T-helper 1 cell treated with Interleukin-12 subunit alpha and Interleukin-12 subunit beta and Interleukin-4 antibody, amounts not matched to agents 30 μg/mL and 1 μg/mL, for 36 hours (primary cell): ENCODE measurements at regions not wholly inside any gene's neighbourhood (a gene's known extent, or its start where the extent isn't known, plus 50 kb on each side); places are given as distances from the start of the nearest gene placed in this dataset.

Experiments
- H3K27ac Mint-ChIP-seq: one replicate; pipeline ENCODE4 v1.8.0; 2021; ENCODE audit warnings: mild to moderate bottlenecking, mixed read lengths
- H3K27me3 Mint-ChIP-seq: one replicate; pipeline ENCODE4 v1.8.0; 2021; ENCODE audit warnings: low read depth, mixed read lengths
- H3K36me3 Mint-ChIP-seq: one replicate; pipeline ENCODE4 v1.8.0; 2021; ENCODE audit warnings: low read depth, mixed read lengths
- H3K4me1 Mint-ChIP-seq: one replicate; pipeline ENCODE4 v1.8.0; 2021; ENCODE audit warnings: low read depth, mixed read lengths
- H3K4me3 Mint-ChIP-seq: one replicate; pipeline ENCODE4 v1.8.0; 2021; ENCODE audit warnings: mild to moderate bottlenecking, moderate library complexity, mixed read lengths
- H3K9me3 Mint-ChIP-seq: one replicate; pipeline ENCODE4 v1.8.0; 2021; ENCODE audit warnings: mixed read lengths

GRCh38 chr15:29970402-29970695 is 112.4 kb upstream of the GOLGA8J start:
- H3K27me3 Mint-ChIP-seq, result peaks cover 53% of the 10 kb centered on the region
- no peak overlapping the region for H3K27ac Mint-ChIP-seq
- H3K36me3 Mint-ChIP-seq, result no peaks in the 10 kb centered on the region
- H3K9me3 Mint-ChIP-seq, result no peaks in the 10 kb centered on the region
- H3K4me3 Mint-ChIP-seq, result no peak overlapping the region
- no peaks in the 10 kb centered on the region for H3K4me1 Mint-ChIP-seq

GRCh38 chr15:29969562-29970401 is 113.0 kb upstream of the GOLGA8J start:
- H3K9me3 Mint-ChIP-seq, result no peaks in the 10 kb centered on the region
- H3K27me3 Mint-ChIP-seq, result peaks cover 53% of the 10 kb centered on the region
- no peaks in the 10 kb centered on the region for H3K36me3 Mint-ChIP-seq
- H3K4me1 Mint-ChIP-seq, result no peaks in the 10 kb centered on the region
- H3K4me3 Mint-ChIP-seq, result no peak overlapping the region
- no peak overlapping the region for H3K27ac Mint-ChIP-seq

GRCh38 chr15:29968895-29969561 is 113.7 kb upstream of the GOLGA8J start:
- Mint-ChIP-seq H3K27me3 (peaks cover 53% of the 10 kb centered on the region), H3K4me3 (no peak overlapping the region), H3K27ac (no peak overlapping the region), H3K9me3 (no peaks in the 10 kb centered on the region), H3K4me1 (no peaks in the 10 kb centered on the region), H3K36me3 (no peaks in the 10 kb centered on the region)

GRCh38 chr15:29968099-29968894 is 114.5 kb upstream of the GOLGA8J start:
- Mint-ChIP-seq H3K36me3 (no peaks in the 10 kb centered on the region), H3K4me1 (no peaks in the 10 kb centered on the region), H3K27ac (no peak overlapping the region), H3K27me3 (peaks cover 53% of the 10 kb centered on the region), H3K9me3 (no peaks in the 10 kb centered on the region), H3K4me3 (no peak overlapping the region)

- no peak overlapping the region for H3K4me3 Mint-ChIP-seq
- H3K9me3 Mint-ChIP-seq, result no peaks in the 10 kb centered on the region
- H3K4me1 Mint-ChIP-seq, result no peaks in the 10 kb centered on the region
- H3K27me3 Mint-ChIP-seq, result peaks cover 17% of the 10 kb centered on the region
- no peaks in the 10 kb centered on the region for H3K36me3 Mint-ChIP-seq
- H3K27ac Mint-ChIP-seq, result no peak overlapping the region
These were observed 120.3 kb upstream of the GOLGA8J start for GRCh38 chr15:29962407-29962806.

- H3K4me1 Mint-ChIP-seq, result no peaks in the 10 kb centered on the region
- H3K27ac Mint-ChIP-seq, result no peak overlapping the region
- no peaks in the 10 kb centered on the region for H3K9me3 Mint-ChIP-seq
- no peak overlapping the region for H3K4me3 Mint-ChIP-seq
- peaks cover 4% of the 10 kb centered on the region for H3K27me3 Mint-ChIP-seq
- H3K36me3 Mint-ChIP-seq, result no peaks in the 10 kb centered on the region
These were observed 123.2 kb upstream of the GOLGA8J start for GRCh38 chr15:29959384-29960137.

GRCh38 chr15:29952225-29952624 is 130.0 kb upstream of the TJP1 start:
- Mint-ChIP-seq H3K9me3 (no peaks in the 10 kb centered on the region), H3K4me1 (no peaks in the 10 kb centered on the region), H3K36me3 (no peaks in the 10 kb centered on the region), H3K4me3 (no peak overlapping the region), H3K27me3 (no peaks in the 10 kb centered on the region), H3K27ac (no peak overlapping the region)

- Mint-ChIP-seq H3K36me3 (no peaks in the 10 kb centered on the region), H3K27ac (no peak overlapping the region), H3K4me1 (no peaks in the 10 kb centered on the region), H3K4me3 (no peak overlapping the region), H3K27me3 (no peaks in the 10 kb centered on the region), H3K9me3 (no peaks in the 10 kb centered on the region)
These were observed 123.8 kb upstream of the TJP1 start for GRCh38 chr15:29945943-29946596.

GRCh38 chr15:29944925-29945324 is 122.7 kb upstream of the TJP1 start:
- H3K9me3 Mint-ChIP-seq, result no peaks in the 10 kb centered on the region
- H3K27ac Mint-ChIP-seq, result no peak overlapping the region
- H3K4me1 Mint-ChIP-seq, result no peaks in the 10 kb centered on the region
- no peak overlapping the region for H3K4me3 Mint-ChIP-seq
- no peaks in the 10 kb centered on the region for H3K27me3 Mint-ChIP-seq
- H3K36me3 Mint-ChIP-seq, result no peaks in the 10 kb centered on the region

GRCh38 chr15:29942548-29942947 is 120.3 kb upstream of the TJP1 start:
- H3K4me3 Mint-ChIP-seq, result no peak overlapping the region
- no peak overlapping the region for H3K27ac Mint-ChIP-seq
- no peaks in the 10 kb centered on the region for H3K36me3 Mint-ChIP-seq
- no peaks in the 10 kb centered on the region for H3K4me1 Mint-ChIP-seq
- no peaks in the 10 kb centered on the region for H3K27me3 Mint-ChIP-seq
- H3K9me3 Mint-ChIP-seq, result no peaks in the 10 kb centered on the region

GRCh38 chr15:29942143-29942542 is 119.9 kb upstream of the TJP1 start:
- no peaks in the 10 kb centered on the region for H3K27me3 Mint-ChIP-seq
- H3K4me1 Mint-ChIP-seq, result no peaks in the 10 kb centered on the region
- no peak overlapping the region for H3K27ac Mint-ChIP-seq
- H3K4me3 Mint-ChIP-seq, result no peak overlapping the region
- H3K9me3 Mint-ChIP-seq, result no peaks in the 10 kb centered on the region
- H3K36me3 Mint-ChIP-seq, result no peaks in the 10 kb centered on the region

- Mint-ChIP-seq H3K36me3 (no peaks in the 10 kb centered on the region), H3K4me1 (no peaks in the 10 kb centered on the region), H3K4me3 (no peak overlapping the region), H3K9me3 (no peaks in the 10 kb centered on the region), H3K27me3 (peaks cover 10% of the 10 kb centered on the region), H3K27ac (no peak overlapping the region)
These were observed 117.1 kb upstream of the TJP1 start for GRCh38 chr15:29939404-29939803.

- H3K9me3 Mint-ChIP-seq, result no peaks in the 10 kb centered on the region
These were observed 116.4 kb upstream of the TJP1 start for GRCh38 chr15:29938361-29939335.

More at GRCh38 chr15:29938361-29939335, 116.4 kb upstream of the TJP1 start:
- H3K4me3 Mint-ChIP-seq, result no peak overlapping the region
- H3K27ac Mint-ChIP-seq, result no peak overlapping the region
- H3K4me1 Mint-ChIP-seq, result no peaks in the 10 kb centered on the region
- H3K36me3 Mint-ChIP-seq, result no peaks in the 10 kb centered on the region
- peaks cover 14% of the 10 kb centered on the region for H3K27me3 Mint-ChIP-seq
